Ishikawa (cell line): ENCODE measurements at regions not wholly inside any gene's neighbourhood (a gene's known extent, or its start where the extent isn't known, plus 50 kb on each side); places are given as distances from the start of the nearest gene placed in this dataset.

ENCODE experiments used
- CEBPB ChIP-seq: IDR thresholded peaks from 2 replicates; pipeline ENCODE4 v1.6.1; 2012
- CREB1 ChIP-seq: IDR thresholded peaks from 2 replicates; pipeline ENCODE4 v1.6.1; 2012; ENCODE audit warnings: low read depth
- EP300 ChIP-seq: IDR thresholded peaks from 2 replicates; pipeline ENCODE4 v1.6.1; 2012; ENCODE audit warnings: borderline replicate concordance
- NFIC ChIP-seq: IDR thresholded peaks from 2 replicates; pipeline ENCODE4 v1.6.1; 2012
- RAD21 ChIP-seq: IDR thresholded peaks from 2 replicates; pipeline ENCODE4 v1.6.1; 2012; ENCODE audit warnings: low read depth
- REST ChIP-seq: IDR thresholded peaks from 2 replicates; pipeline ENCODE4 v1.6.1; 2012; ENCODE audit warnings: low read depth, mild to moderate bottlenecking
- TAF1 ChIP-seq: IDR thresholded peaks from 2 replicates; pipeline ENCODE4 v1.6.1; 2012; ENCODE audit warnings: low read depth, mild to moderate bottlenecking
- ZBTB7A ChIP-seq: IDR thresholded peaks from 2 replicates; pipeline ENCODE4 v1.6.1; 2012; ENCODE audit warnings: low read depth

GRCh38 chr17:69878661-69879060 lies 196.4 kb upstream of the KCNJ16 start:
- no peak for TF ChIP-seq NFIC
- no peak for TF ChIP-seq RAD21
- no peak for TF ChIP-seq REST
- TF ChIP-seq CEBPB = no peak
- no peak for TF ChIP-seq ZBTB7A
- TF ChIP-seq EP300 = no peak
- no peak for TF ChIP-seq TAF1
- no peak for TF ChIP-seq CREB1
